HL-60 (cell line): ENCODE measurements at regions not wholly inside any gene's neighbourhood (a gene's known extent, or its start where the extent isn't known, plus 50 kb on each side); places are given as distances from the start of the nearest gene placed in this dataset.

Experiments
- DNase-seq, 2 experiments: peaks; one replicate each; pipeline ENCODE4 v3.0.0-alpha.2; 2010 to 2020; ENCODE audit warnings: low read depth in 1 of 2, low spot score in 1 of 2
- H3K27ac ChIP-seq: fragments of 250-450 bp; sonication (Bioruptor Pico); replicated peaks from 2 replicates; pipeline ENCODE4 v1.5.1; 2020; ENCODE audit warnings: mild to moderate bottlenecking, moderate library complexity
- H3K27me3 ChIP-seq: fragments of 250-450 bp; sonication (Bioruptor Pico); 2 replicates; pipeline ENCODE4 v1.5.1; 2021; ENCODE audit warnings: mild to moderate bottlenecking, moderate library complexity; ENCODE audit not compliant: insufficient read depth, poor library complexity, severe bottlenecking
- H3K4me3 ChIP-seq: replicated peaks from 2 replicates; pipeline ENCODE4 v1.5.1; 2011; ENCODE audit warnings: mild to moderate bottlenecking, control low read depth, low read length; ENCODE audit not compliant: insufficient read depth
- GABPA ChIP-seq: IDR thresholded peaks from 2 replicates; pipeline ENCODE4 v1.6.1; 2012; ENCODE audit warnings: low read depth
- POLR2AphosphoS5 ChIP-seq: IDR thresholded peaks from 2 replicates; pipeline ENCODE4 v1.6.1; 2012; ENCODE audit warnings: low read depth
- SPI1 ChIP-seq: IDR thresholded peaks from 2 replicates; pipeline ENCODE4 v1.6.1; 2012; ENCODE audit warnings: low read depth, mild to moderate bottlenecking, borderline replicate concordance
- TF ChIP-seq, protein P1 (sequence below): IDR thresholded peaks from one replicate; pipeline ENCODE4 v1.5.1; 2011; ENCODE audit warnings: low read length, control low read depth, inconsistent platforms; ENCODE audit not compliant: insufficient read depth
- TF ChIP-seq, protein P2 (sequence below): IDR thresholded peaks from 2 replicates; pipeline ENCODE4 v1.6.1; 2012; ENCODE audit warnings: low read depth; ENCODE audit not compliant: insufficient replicate concordance

DNA sequence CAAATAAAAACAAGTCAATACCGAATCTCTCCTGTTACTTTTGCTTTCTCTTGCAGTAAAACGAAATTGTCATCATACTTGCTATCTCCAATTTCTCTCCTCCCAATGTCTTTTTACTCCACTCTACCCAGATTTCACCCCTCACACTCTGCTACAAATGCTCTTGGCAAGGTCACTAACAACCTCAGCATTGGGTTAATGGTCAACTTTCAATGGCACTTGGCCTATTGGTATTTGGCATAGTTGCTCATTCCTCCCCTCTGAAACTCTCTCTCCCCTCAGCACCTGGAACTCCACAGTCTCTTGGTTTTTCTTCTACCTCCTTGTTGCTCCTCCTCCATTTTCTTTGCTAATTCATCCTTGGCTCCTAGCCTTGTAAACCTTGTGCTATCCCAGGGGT, 367.3 kb downstream of the PTPRU start:
- Histone ChIP-seq H3K4me3 (no peak overlapping the region), H3K27me3 (no peaks in the 10 kb centered on the region), H3K27ac (no peak overlapping the region)
- DNase-seq: no peak
- TF ChIP-seq GABPA (no peak), SPI1 (no peak)
- TF ChIP-seq, protein P1, sequence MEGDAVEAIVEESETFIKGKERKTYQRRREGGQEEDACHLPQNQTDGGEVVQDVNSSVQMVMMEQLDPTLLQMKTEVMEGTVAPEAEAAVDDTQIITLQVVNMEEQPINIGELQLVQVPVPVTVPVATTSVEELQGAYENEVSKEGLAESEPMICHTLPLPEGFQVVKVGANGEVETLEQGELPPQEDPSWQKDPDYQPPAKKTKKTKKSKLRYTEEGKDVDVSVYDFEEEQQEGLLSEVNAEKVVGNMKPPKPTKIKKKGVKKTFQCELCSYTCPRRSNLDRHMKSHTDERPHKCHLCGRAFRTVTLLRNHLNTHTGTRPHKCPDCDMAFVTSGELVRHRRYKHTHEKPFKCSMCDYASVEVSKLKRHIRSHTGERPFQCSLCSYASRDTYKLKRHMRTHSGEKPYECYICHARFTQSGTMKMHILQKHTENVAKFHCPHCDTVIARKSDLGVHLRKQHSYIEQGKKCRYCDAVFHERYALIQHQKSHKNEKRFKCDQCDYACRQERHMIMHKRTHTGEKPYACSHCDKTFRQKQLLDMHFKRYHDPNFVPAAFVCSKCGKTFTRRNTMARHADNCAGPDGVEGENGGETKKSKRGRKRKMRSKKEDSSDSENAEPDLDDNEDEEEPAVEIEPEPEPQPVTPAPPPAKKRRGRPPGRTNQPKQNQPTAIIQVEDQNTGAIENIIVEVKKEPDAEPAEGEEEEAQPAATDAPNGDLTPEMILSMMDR: no peak

DNA sequence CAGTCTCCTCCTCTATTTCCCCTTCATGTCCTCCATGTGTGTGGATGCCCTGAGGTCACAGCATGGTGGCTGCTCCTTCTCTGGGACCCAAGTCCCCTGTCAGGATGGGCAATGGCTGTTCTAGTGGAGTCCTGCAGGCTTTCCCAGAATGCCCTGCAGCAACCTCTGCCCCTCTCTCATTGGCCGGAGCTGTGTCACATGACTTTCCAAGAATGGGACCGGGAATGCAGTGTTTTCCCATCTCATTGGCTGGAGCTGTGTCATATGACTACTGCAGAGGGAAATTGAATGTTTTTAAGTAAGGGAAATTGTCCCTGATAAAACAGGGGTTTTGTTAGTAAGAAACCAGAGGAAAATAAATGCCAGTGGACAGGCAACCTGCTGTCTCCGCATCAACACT, 365.9 kb downstream of the PTPRU start:
- no peak for TF ChIP-seq POLR2AphosphoS5
- TF ChIP-seq, protein P1: no peak
- TF ChIP-seq GABPA: no peak
- no peak for TF ChIP-seq SPI1
- TF ChIP-seq, protein P2, sequence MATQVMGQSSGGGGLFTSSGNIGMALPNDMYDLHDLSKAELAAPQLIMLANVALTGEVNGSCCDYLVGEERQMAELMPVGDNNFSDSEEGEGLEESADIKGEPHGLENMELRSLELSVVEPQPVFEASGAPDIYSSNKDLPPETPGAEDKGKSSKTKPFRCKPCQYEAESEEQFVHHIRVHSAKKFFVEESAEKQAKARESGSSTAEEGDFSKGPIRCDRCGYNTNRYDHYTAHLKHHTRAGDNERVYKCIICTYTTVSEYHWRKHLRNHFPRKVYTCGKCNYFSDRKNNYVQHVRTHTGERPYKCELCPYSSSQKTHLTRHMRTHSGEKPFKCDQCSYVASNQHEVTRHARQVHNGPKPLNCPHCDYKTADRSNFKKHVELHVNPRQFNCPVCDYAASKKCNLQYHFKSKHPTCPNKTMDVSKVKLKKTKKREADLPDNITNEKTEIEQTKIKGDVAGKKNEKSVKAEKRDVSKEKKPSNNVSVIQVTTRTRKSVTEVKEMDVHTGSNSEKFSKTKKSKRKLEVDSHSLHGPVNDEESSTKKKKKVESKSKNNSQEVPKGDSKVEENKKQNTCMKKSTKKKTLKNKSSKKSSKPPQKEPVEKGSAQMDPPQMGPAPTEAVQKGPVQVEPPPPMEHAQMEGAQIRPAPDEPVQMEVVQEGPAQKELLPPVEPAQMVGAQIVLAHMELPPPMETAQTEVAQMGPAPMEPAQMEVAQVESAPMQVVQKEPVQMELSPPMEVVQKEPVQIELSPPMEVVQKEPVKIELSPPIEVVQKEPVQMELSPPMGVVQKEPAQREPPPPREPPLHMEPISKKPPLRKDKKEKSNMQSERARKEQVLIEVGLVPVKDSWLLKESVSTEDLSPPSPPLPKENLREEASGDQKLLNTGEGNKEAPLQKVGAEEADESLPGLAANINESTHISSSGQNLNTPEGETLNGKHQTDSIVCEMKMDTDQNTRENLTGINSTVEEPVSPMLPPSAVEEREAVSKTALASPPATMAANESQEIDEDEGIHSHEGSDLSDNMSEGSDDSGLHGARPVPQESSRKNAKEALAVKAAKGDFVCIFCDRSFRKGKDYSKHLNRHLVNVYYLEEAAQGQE: no peak
- DNase-seq: no peak
- Histone ChIP-seq H3K27me3 (no peaks in the 10 kb centered on the region), H3K27ac (no peak overlapping the region), H3K4me3 (no peak overlapping the region)

DNA sequence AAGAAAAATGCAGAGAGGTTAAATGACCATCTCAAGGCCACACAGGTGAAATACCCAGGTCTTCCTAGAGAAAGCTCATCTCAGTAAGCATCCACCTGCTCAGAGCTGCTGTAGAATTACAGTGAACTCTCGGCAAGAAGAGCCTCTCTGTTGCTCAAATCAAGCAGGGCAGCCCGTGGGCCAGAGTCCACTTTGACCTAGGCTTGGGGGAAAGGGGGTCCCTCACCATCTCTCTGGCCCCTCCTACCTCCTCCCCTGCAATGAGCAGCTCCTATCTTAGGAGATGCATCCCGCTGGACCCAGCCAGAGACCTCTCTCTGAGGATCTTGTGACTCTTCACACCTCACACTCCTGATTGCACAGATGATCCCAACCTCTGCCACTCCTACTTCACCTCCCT, 364.7 kb downstream of the PTPRU start:
- no peak for TF ChIP-seq SPI1
- TF ChIP-seq, protein P2: no peak
- TF ChIP-seq GABPA: no peak
- no peak for TF ChIP-seq POLR2AphosphoS5
- TF ChIP-seq, protein P1: no peak

DNA sequence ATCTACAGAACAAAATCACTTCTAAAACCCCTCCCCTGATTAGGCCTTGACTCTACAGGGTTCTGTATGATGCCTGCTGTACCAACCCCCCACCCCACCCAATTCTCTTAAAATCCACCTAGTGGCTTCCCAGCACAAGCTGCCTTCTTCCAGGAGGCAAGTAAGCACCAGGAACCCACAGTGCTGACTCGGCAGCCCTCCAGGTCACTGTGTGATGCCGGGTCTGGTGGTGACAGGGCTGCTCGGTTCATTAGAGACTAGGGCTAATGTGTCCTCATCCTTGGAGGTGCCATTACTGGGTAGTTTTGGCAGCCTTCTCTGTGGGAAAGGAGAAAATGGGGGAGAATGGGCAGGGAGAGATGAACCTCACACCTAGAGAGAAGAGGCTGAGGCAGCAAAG, 363.5 kb downstream of the PTPRU start:
- Histone ChIP-seq H3K27me3 (no peaks in the 10 kb centered on the region), H3K27ac (no peak overlapping the region), H3K4me3 (no peak overlapping the region)
- no peak for DNase-seq
- TF ChIP-seq, protein P1: no peak
- TF ChIP-seq GABPA (no peak), SPI1 (no peak), POLR2AphosphoS5 (no peak)
- TF ChIP-seq, protein P2: no peak

More for the DNA sequence above, 364.7 kb downstream of the PTPRU start:
- DNase-seq: no peak
- H3K27ac ChIP-seq: no peak overlapping the region
- H3K4me3 ChIP-seq: no peak overlapping the region
- H3K27me3 ChIP-seq: no peaks in the 10 kb centered on the region
